K562 (cell line): ENCODE measurements at regions not wholly inside any gene's neighbourhood (a gene's known extent, or its start where the extent isn't known, plus 50 kb on each side); places are given as distances from the start of the nearest gene placed in this dataset.

Experiments
- GTF2F1 ChIP-seq: IDR thresholded peaks from 2 replicates; pipeline ENCODE4 v1.6.1; 2011; ENCODE audit warnings: low read depth, low read length, improper control_type of control experiment
- JUN ChIP-seq, 2 experiments: sonication (generic) in 1 of 2; formaldehyde crosslinking in 1 of 2; IDR thresholded peaks; 2 replicates each; pipeline versions ENCODE4 v1.6.1 to v1.8.0; 2012 to 2022; ENCODE audit warnings: borderline replicate concordance in 2 of 2, mild to moderate bottlenecking in 2 of 2, improper control_type of control experiment in 1 of 2, low read depth in 1 of 2, low read length in 1 of 2, missing genetic modification reagents in 1 of 2
- ZNF76 ChIP-seq: fragments of 250-450 bp; sonication (Bioruptor Pico); IDR thresholded peaks from 2 replicates; pipeline ENCODE4 v1.4.0; 2020; ENCODE audit warnings: mild to moderate bottlenecking, moderate library complexity, borderline replicate concordance
- TF ChIP-seq, protein P1 (sequence below): fragments of 450-650 bp; IDR thresholded peaks from 2 replicates; pipeline ENCODE4 v1.7.1; 2018; ENCODE audit warnings: mild to moderate bottlenecking, low read depth; ENCODE audit not compliant: partially characterized antibody

DNA sequence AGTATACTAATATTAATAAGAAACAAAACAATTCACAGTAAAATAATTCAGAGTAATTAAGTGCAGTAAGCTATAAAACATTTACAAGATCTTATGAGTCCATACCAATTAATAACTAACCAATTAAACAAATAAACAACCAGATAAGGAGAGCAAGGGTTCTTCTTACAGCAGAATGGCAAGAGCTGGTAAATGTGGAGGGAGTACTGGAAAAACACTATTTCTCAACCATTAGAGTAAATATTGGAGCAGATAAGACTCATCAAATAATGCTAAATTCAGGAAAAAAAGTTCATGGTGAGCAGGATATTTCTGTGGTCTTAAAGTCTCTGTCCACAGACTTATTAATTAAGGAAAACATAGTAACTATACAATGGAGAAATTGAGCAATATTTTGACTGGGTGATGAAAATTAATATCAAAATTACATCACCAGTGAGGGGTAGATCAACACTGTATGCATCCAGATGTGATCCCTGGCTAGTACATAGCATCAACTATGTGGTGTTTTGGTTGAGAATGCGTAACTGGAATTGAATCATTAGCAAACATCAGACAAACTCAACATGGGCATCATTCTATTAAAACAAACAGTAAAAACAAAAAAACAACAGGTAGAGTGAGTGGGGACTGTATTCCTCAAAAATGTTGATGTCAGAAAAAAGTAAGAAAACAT, 1376.7 kb downstream of the PCDH19 start:
- no peak for TF ChIP-seq JUN (IDR thresholded peaks at IDR 0.05; ENCODE audit: borderline replicate concordance, low read depth, low read length)
- TF ChIP-seq JUN (CRISPR knock-in tag; IDR thresholded peaks at IDR 0.05; ENCODE audit: borderline replicate concordance) = no peak
- no peak for TF ChIP-seq ZNF76 (CRISPR knock-in tag)
- no peak for TF ChIP-seq GTF2F1
- TF ChIP-seq, protein P1, sequence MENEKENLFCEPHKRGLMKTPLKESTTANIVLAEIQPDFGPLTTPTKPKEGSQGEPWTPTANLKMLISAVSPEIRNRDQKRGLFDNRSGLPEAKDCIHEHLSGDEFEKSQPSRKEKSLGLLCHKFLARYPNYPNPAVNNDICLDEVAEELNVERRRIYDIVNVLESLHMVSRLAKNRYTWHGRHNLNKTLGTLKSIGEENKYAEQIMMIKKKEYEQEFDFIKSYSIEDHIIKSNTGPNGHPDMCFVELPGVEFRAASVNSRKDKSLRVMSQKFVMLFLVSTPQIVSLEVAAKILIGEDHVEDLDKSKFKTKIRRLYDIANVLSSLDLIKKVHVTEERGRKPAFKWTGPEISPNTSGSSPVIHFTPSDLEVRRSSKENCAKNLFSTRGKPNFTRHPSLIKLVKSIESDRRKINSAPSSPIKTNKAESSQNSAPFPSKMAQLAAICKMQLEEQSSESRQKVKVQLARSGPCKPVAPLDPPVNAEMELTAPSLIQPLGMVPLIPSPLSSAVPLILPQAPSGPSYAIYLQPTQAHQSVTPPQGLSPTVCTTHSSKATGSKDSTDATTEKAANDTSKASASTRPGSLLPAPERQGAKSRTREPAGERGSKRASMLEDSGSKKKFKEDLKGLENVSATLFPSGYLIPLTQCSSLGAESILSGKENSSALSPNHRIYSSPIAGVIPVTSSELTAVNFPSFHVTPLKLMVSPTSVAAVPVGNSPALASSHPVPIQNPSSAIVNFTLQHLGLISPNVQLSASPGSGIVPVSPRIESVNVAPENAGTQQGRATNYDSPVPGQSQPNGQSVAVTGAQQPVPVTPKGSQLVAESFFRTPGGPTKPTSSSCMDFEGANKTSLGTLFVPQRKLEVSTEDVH = no peak
